ENCODE measurements at regions not wholly inside any gene's neighbourhood (a gene's known extent, or its start where the extent isn't known, plus 50 kb on each side); places are given as distances from the start of the nearest gene placed in this dataset.

GRCh38 chr13:105328212-105328611 lies 1207.2 kb downstream of the EFNB2 start:
- no peak for DNase-seq (ENCODE audit: low read depth, low spot score)

GRCh38 chr13:105327581-105328126 lies 1207.8 kb downstream of the EFNB2 start:
- no peak for DNase-seq (ENCODE audit: low read depth, low spot score)

GRCh38 chr13:105319875-105320274 lies 1215.6 kb downstream of the EFNB2 start:
- DNase-seq (ENCODE audit: low read depth, low spot score) = no peak

GRCh38 chr13:105316731-105317130 lies 1218.7 kb downstream of the EFNB2 start:
- DNase-seq (ENCODE audit: low read depth, low spot score) = no peak

GRCh38 chr13:105312906-105313305 lies 1222.6 kb downstream of the EFNB2 start:
- DNase-seq (ENCODE audit: low read depth, low spot score) = no peak

- no peak for DNase-seq (ENCODE audit: low read depth, low spot score)
Observed at GRCh38 chr13:105311094-105311493, 1224.4 kb downstream of the EFNB2 start.

GRCh38 chr13:105307776-105308175 lies 1227.7 kb downstream of the EFNB2 start:
- no peak for DNase-seq (ENCODE audit: low read depth, low spot score)

GRCh38 chr13:105297839-105298238 lies 1237.6 kb downstream of the EFNB2 start:
- no peak for DNase-seq (ENCODE audit: low read depth, low spot score)

- no peak for DNase-seq (ENCODE audit: low read depth, low spot score)
Observed at GRCh38 chr13:105291987-105292386, 1243.5 kb downstream of the EFNB2 start.

GRCh38 chr13:105290596-105290995 lies 1244.9 kb downstream of the EFNB2 start:
- DNase-seq (ENCODE audit: low read depth, low spot score) = no peak

GRCh38 chr13:105285526-105285925 lies 1249.9 kb downstream of the EFNB2 start:
- DNase-seq (ENCODE audit: low read depth, low spot score) = no peak

- no peak for DNase-seq (ENCODE audit: low read depth, low spot score)
Observed at GRCh38 chr13:105282406-105283285, 1252.8 kb downstream of the EFNB2 start.

GRCh38 chr13:105278943-105279381 lies 1256.5 kb downstream of the EFNB2 start:
- DNase-seq (ENCODE audit: low read depth, low spot score) = no peak

- no peak for DNase-seq (ENCODE audit: low read depth, low spot score)
Observed at GRCh38 chr13:105276571-105276970, 1258.9 kb downstream of the EFNB2 start.

GRCh38 chr13:105273665-105274222 lies 1261.7 kb downstream of the EFNB2 start:
- no peak for DNase-seq (ENCODE audit: low read depth, low spot score)

GRCh38 chr13:105272660-105273631 lies 1262.5 kb downstream of the EFNB2 start:
- DNase-seq (ENCODE audit: low read depth, low spot score) = no peak

- DNase-seq (ENCODE audit: low read depth, low spot score) = no peak
Observed at GRCh38 chr13:105266615-105267014, 1268.8 kb downstream of the EFNB2 start.

GRCh38 chr13:105262579-105262978 lies 1272.9 kb downstream of the EFNB2 start:
- no peak for DNase-seq (ENCODE audit: low read depth, low spot score)

- no peak for DNase-seq (ENCODE audit: low read depth, low spot score)
Observed at GRCh38 chr13:105259426-105259825, 1276.0 kb downstream of the EFNB2 start.

GRCh38 chr13:105255472-105255871 lies 1280.0 kb downstream of the EFNB2 start:
- no peak for DNase-seq (ENCODE audit: low read depth, low spot score)

GRCh38 chr13:105251293-105251692 lies 1284.2 kb downstream of the EFNB2 start:
- DNase-seq (ENCODE audit: low read depth, low spot score) = no peak

GRCh38 chr13:105247830-105248229 lies 1287.6 kb downstream of the EFNB2 start:
- no peak for DNase-seq (ENCODE audit: low read depth, low spot score)

Measured in activated naive CD8-positive, alpha-beta T cell treated with anti-CD3 and anti-CD28 coated beads, Interleukin-2, amount 50 U/mL, for 16 hours (primary cell).